HG03571 (cell line): ENCODE measurements at regions not wholly inside any gene's neighbourhood (a gene's known extent, or its start where the extent isn't known, plus 50 kb on each side); places are given as distances from the start of the nearest gene placed in this dataset.

Experiments
- ATAC-seq: cut with Tn5 transposase; IDR thresholded peaks from one replicate; pipeline ENCODE4 v1.9.1; 2021; ENCODE audit not compliant: unreplicated experiment

DNA sequence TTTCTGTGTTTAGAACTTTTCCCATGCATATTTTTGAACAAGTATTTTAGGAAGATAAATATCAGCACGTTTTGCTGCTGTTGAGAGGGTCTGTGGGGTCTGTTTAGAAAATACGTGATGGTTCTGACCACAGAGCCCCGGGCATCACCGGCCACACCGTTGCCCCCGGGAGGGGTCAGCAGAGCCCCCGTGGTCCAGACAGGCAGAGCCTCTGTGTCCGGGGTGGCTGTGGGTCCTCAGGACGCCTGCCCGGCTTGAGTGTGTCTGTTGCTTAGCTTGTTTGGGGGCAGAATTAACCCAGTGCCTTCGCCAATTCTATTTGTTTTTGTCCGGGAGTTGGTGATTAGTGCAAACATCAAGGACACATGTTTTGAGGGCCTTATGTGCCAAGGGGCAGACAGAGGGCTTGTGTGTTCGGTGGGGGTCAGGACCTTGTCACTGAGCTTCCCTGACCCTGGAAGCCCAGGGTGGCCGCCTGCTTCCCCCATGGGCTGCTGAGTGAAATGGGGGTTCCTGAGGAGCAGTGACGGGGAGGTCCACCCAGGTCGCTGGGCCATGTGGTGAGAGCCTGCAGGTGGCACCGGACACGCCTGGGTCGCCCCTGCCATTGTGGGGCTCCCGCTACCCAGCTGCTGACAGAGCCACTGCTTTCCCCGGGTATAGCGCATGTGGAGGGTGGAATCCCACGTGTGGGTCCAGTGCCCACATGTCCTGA, 122.2 kb downstream of the SIK1 start:
- ATAC-seq = no peak

DNA sequence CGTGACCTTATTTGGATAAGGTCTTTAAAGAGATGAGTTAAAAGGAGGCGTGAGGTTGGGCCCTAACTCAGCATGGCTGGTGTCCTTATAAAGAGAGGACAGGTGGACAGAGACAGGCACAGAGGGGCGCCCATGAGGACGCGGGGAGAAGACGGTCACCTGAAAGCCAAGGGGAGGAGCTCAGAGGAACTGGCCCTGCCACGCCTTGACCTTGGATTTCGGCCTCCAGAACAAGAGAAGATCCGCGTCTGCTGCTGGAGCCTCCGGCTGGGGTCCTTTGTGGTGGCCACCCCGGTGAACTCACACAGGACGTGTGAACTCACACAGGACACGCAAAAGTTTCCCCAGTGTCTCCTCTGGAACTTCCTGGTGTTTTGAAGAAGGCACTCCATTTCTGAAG, 122.7 kb downstream of the SIK1 start:
- ATAC-seq = no peak

DNA sequence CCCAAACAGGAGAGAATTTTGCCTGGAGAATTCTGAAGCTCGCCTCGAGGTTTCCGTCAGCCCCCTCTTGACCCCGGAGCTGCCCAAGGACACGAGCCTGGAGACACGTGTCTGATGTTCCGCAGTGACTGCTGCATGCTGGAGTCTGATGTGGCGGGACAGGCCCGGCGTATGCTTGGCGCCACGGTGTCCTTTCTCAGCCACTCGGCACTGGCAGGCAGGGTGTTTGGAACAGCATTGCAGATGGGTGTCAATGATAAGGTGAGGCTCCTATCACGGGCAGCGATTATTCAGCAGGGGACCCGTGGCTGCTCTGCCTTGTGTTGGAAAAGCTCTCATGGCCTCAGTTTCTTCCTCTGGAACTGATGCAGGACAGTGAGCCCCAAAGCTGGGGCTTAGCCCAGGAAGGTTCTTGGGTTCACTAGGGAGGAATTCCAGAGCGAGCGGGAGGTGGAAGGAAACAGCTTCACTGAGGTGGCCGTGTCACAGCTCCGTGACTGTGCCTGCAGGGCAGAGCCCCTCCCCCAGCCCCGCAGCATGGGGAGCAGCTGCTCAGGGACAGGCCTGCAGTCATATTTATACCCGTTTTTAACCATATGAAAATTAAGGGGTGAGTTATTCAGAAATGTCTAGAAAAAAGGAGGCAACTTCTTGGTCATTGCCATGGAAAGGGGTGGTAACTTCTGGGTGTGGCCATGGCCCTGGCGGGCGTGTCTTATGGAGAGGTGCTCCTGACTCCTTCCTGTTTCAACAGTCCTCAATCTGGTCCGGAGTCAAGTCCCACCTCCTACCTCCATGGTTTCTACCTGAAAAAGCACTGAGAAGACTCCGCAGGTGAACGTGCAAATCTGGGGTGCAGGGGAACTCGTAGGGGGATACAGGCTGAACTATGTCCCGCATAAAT, 123.4 kb downstream of the SIK1 start:
- no peak for ATAC-seq

DNA sequence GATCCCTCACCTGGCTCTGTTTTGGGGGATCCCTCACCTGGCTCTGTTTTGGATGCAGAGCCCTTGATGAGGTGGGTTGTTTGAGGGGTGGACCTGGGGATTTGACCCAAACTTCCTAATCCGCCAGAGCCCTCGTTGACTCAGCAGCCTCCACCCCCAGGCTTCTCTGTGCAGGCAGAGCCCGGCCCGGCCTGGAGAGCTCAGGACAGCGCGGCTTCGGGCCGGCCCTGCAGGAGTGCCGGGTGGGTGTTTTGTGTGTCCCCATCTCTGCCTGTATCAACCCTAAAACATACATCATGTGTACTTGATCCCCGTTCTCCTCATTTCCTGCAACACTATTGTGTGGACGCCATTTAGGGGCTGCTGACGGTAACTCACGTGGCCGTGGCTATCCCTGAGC, 124.2 kb downstream of the SIK1 start:
- no peak for ATAC-seq

DNA sequence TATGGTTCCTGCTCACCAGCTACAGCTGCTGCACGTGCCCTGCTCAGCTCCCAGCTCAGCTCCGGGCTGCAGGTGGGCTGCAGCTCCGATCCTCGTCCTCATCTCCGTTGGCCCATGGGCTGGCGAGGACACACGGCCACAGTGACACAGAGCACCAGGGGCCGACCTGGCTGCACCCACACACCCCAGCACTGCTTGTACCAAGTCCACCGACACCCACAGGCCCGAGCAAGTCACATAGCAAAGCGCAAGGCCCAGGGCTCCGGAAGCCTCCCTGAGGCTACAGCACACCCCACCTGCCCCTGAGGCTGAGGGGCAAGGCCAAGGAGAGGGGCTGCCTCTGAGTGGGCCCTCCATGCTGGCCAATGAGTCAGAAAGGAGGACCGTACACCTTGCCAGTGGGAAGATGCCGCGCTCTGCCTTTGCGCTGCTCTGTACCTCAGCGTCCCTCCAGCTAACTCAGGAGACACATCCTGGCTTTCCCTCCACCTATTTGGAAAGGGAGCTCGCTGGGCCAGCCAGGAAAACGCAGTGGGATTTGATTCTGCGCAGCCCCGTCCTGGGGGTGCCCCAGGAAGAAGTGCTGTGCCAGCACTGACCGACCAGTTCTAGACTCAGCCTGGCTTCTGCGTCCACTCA, 124.8 kb downstream of the SIK1 start:
- no peak for ATAC-seq

DNA sequence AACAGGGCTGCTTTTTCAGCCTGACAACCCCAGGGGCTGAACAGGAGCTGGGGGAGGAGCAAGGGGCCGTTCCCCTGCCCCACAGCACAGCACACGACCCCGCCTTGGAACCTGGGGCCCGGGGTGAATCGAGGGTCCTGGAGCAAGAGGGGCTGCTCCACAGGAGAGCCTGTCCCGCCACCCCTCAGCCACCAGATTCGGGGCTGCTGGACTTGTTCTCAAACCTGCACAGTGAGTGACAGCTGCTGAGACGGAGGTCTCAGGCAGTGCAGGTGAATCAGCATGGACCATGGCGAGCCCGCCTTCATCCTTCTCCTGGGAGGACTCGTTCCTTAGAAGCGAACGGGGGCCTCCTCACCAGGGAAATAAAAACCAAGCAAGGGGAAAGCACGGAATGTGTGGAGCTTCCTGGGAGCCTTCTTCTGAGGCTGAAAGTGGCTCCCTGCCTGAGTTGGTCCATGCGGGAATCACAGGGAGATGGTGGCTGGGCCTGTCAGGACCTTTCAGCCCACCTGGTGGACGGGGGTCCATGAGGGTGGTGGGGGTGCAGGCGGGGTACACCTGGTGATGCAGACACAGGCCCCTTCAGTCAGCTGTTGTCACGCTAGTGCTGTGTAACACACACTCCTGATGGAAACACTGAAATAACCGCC, 125.4 kb downstream of the SIK1 start:
- ATAC-seq = no peak

DNA sequence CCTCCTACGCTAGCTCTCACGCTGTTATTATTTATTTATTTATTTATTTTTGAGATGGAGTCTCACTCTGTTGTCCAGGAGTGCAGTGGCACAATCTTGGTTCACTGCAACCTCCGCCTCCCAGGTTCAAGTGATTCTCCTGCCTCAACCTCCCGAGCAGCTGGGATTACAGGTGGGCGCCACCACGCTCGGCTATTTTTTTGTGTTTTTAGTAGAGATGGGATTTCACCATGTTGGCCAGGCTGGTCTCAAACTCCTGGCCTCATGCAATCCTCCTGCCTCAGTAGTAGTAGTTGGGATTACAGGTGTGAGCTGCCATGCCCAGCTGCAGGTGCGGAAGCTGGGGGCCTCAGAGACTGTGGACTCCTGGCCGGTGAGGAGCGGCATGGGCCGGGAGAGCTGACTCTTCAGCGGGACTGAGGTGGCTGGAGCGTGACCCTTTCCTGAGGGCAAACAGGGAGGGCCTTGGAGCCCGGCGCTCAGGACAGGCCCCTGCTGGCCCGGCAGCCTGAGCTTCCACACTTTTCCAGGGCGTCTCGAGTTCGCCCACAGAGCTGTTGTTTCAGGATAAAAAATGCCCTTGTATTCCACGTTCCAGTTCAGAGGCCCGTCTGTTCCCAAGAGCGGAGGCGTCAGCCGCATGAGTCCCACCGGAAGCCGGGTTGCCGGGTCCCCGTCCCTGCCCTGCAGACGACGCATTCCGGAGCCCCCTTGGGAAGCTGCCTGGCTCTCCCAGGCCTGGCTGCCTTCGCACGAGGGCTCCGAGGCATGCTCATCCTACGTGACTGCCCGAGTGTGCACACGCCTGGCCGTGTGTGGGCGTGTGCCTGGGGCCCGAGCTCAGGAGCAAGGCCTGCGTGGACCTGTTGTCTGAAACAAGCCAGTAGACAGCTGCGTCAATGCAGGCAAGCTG, 126.2 kb downstream of the SIK1 start:
- ATAC-seq = no peak

DNA sequence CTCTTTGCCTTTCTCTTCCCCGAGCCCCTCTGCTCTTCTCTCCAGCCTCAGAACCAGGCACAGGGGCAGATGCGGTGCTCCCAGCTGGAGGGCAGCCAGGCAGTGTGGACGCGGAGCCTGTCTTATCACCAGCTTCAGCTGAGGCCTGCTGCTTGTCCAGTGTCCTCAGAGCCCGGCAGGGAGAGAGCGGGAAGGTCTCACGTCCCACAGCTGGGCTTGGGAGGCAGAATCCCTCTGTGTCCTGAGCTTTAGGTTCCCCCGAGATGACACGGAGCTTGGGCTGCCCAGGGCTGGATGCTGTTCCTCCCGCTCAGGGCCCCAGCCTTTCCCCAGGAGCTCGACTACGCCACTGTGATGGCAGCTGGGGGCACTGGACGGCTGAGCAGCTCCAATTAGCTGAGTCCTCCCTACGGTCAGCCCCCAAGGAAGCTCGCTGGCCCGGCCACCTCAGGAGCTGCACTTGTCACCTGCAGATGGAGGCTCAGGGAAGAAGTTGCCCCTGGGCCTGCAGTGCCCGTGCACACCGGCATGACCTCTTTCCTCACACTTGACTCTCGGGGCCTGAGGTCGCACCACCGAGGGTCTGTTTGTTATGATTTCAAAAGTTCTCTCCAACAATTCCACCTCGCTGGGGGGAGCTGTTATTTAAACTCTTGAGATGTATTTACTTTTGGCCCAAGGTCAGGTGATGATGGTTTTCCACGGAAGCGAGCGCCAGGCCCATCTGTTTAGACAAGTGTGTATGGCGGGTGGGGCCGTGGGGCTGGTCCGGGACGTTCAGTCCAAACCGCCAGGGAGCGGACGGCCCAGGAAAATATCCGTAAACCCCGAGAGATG, 127.3 kb downstream of the SIK1 start:
- ATAC-seq = no peak

DNA sequence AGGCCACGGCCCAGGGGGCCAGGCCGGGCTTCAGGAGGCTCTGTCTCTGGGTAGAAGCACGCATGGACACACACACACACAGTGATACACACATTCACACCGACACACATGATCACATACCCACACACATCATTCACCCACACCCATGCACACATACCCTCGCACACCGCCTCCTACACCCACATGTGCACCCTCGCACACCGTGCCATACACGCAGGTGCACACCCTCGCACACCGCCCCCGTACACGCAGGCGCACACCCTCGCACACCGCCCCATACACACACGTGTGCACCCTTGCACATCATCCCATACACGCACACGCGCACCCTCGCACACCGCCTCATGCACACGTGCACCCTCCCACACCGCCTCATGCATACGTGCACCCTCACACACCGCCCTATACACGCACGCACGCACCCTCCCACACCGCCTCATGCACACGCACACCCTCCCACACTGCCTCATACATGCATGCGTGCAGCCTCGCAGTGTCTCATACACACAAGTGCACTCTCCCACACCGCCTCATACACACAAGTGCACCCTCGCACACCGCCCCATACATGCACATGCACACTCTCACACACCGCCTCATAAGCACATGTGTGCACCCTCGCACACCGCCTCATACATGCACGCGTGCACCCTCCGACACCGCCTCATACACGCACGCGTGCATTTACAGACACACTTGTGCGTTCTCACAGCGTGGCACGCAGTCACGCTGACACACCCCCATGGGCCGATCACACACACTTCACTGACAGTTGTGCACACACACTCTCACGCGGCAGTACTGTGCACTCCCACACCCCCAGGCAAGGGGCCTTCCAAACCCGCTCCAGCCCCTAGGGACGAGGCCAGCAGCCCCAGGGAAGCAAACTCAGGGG, 128.1 kb downstream of the SIK1 start:
- ATAC-seq = no peak

DNA sequence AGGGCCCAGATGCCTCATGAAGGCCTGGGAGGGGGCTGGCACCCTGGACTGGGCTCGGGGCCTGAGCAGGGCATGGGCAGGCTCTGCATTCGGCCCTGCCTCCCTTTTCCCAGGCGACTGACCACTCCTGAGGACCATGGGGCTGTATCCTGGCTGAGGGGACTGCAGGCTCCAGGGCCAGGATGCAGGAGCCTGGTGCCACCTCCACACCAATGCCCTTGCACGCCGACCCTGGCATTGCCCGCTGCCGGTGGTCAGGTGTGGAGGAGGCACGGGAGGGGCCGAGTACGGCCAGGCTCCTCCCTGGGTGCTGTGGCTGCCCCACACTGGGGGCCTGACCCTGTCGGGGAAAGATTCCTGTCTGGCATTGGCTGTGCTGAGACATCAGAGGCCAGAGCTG, 128.9 kb downstream of the SIK1 start:
- no peak for ATAC-seq

DNA sequence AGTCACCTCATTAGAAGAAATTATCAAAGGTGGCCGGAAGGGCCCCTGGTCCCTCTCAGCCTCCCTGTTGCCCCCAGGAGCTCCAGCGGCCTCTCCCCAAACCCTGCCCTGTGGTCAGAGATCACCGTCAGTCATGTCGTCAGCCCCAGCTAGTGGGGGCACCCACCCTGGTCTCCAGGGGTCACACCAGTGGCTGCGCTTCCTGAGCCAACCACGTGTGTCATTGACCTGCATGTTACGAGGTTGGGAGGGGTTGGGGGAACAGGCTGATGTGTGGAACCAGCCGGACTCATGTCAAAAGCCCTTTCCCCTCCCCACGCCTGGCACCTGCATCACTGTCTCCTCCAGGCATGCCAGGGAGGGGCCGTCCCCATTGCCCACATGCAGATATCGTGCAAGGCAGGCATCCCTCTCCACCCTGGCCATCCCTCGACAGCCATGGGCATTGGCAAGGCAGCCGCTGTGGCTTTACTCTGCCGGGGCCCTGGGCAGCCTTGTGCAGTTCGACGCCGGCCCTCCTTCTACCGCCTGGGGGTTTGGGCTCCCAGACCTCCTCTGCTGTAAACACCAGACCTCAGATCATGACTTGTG, 128.7 kb downstream of the CRYAA start:
- ATAC-seq = no peak

DNA sequence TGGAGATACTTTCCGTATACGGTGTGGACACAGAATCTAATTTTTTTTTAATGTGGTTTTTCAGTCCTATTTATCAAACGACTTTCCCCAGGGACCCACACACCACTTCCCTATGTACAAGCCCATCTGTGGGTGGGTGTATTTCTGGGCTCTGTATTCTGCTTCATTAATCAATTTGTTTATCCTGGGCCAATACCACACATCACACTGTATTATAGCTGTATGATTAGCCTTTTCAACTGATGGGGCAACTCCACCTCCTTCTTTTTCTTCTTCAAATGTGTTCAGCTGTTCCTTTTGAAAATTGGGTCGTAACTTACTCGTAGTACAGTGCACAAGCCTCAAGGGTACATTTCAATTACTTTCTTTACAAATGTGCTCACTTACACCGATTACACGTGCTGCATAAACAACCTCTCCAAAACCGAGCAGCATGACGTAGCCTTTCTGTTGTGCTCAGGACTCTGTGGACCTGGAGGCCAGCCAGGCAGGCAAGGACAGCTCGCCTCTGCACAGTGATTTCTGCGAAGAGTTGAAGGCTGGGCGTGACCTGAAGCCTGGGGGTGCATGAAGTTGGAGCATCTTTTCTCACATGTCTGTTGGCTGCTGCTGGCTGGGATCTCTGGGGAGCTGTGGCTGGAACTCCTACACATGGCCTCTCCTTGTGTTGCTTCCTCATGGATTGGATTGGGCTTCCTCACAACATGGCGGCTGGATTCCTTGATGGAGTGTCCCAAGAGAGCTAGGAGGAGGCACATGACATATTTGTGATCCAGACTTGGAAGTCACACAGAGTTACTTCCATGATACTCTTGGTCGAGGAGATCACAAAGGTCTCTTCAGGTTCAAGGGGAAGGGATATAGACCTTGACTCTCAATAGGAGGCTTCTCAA, 126.5 kb downstream of the CRYAA start:
- ATAC-seq = no peak

DNA sequence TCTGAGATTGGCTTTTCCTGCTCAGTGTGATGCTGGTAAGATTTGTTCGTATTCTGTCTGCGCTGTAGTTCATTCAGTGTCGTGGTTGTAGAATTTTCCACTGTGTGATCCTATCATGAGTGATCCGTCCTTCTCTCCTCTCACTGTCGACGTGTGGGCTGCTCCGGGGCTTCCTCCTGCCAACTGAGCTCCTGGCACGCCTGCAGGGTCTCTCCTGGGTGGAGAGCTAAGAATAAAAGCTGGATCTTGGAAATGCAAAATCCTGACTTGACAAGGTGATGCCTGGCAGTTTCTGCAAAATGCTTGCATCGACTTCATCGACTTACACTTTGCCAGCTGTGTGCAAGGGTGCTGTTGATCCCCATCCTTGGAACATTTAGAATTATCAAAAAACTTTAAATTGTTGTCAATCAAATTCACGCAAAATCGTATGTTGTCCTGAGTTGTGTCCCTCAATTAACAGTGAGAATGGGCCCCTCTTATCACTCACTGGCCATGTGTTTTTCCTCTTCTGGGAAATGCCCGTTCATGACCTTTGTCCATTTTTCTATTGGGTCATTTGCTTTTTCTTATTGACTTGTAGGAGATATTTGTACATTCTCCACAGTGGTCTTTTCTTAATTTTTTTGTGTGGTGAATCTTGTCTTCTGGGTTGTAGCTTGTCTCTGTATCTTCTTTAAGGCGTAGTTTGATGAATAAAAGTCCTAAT, 125.5 kb downstream of the CRYAA start:
- ATAC-seq = no peak

DNA sequence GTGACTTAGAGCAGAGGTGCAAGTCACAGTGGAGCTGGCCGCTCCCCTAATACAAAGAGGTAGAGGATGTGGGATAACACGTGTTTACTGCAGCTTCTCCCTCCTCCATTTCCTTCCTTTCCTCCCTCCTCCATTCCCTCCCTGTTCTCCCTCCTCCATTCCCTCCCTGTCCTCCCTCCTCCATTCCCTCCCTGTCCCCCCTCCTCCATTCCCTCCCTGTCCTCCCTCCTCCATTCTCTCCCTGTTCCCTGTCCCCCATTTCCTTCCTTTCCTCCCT, 124.0 kb downstream of the CRYAA start:
- ATAC-seq = no peak

DNA sequence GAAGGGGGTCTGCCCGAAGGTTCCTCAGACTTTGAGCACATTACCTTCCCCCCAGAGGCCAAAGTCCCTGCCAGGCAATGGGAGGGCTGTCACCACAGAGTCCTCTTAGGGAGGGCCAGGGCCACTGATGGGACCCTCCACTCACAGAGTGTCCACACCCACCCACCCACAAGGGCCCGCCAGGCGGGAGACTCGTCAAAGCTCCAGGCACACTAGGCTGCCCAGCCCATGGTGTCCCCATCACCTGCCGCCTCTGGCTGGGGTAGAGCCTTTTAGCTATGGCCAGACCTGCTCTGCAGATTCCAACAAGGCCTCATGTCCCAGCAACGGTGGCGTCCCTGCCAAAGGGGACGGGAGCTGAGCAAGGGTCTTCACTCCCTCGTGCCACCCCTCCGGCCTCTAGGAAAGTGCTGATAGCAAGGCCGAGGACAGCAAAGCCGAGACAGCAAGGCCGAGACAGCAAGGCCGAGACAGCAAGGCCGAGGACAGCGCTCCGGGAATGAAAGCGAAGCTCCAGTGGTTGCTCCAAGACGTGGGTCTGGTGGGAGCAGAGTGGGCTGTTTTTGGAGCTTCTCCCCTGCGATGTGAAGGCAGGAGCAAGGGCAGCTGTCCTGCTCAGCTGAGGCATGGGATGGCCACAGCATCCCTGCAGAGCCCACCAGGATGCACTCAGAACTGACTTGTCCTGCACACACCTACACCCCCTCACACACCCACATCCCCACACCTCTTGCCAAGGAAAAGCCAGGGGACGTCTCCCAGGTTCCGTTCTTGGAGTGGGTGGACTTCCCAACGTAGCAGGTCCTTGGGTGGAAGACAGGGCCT, 123.4 kb downstream of the CRYAA start:
- no peak for ATAC-seq
